OCI-LY3 (cell line): ENCODE measurements at regions not wholly inside any gene's neighbourhood (a gene's known extent, or its start where the extent isn't known, plus 50 kb on each side); places are given as distances from the start of the nearest gene placed in this dataset.

Experiments
- H2AFZ ChIP-seq: fragments of 200-600, 300-600 bp; shearing (Covaris generic); 2 replicates; pipeline ENCODE4 v1.6.0; 2014; ENCODE audit warnings: antibody characterized with exemption, low read depth, low read length
- H3K27ac ChIP-seq: fragments of 200-600, 300-600 bp; sonication (generic); 2 replicates; pipeline ENCODE4 v1.5.1; 2014; ENCODE audit warnings: mild to moderate bottlenecking, low read length, moderate library complexity, mixed read lengths
- H3K27me3 ChIP-seq: fragments of 200-600, 300-600 bp; sonication (generic); 2 replicates; pipeline ENCODE4 v1.6.1; 2014; ENCODE audit warnings: low read depth, low read length, mixed read lengths
- H3K36me3 ChIP-seq: fragments of 200-600, 300-600 bp; sonication (generic); replicated peaks from 2 replicates; pipeline ENCODE3; 2014; ENCODE audit warnings: low read depth, low read length, mixed read lengths
- H3K4me1 ChIP-seq: fragments of 300-600, 200-600 bp; sonication (generic); 2 replicates; pipeline ENCODE4 v1.6.1; 2014; ENCODE audit warnings: low read length, mixed read lengths
- H3K4me2 ChIP-seq: fragments of 200-600, 300-600 bp; sonication (generic); 2 replicates; pipeline ENCODE4 v1.6.1; 2014; ENCODE audit warnings: low read length, mixed read lengths
- H3K4me3 ChIP-seq: fragments of 300-600, 200-600 bp; sonication (generic); 2 replicates; pipeline ENCODE4 v1.5.1; 2014; ENCODE audit warnings: antibody characterized with exemption, mild to moderate bottlenecking, low read length, moderate library complexity
- H3K79me2 ChIP-seq: fragments of 300-600, 200-600 bp; shearing (Covaris generic); 2 replicates; pipeline ENCODE4 v1.6.1; 2014; ENCODE audit warnings: mild to moderate bottlenecking, low read length, mixed read lengths
- H3K9ac ChIP-seq: fragments of 300-600, 200-600 bp; shearing (Covaris generic); 2 replicates; pipeline ENCODE4 v1.6.0; 2014; ENCODE audit warnings: mild to moderate bottlenecking, low read length, moderate library complexity
- H3K9me3 ChIP-seq: fragments of 200-600, 300-600 bp; shearing (Covaris generic); 2 replicates; pipeline ENCODE4 v1.6.1; 2014; ENCODE audit warnings: low read length, mixed read lengths; ENCODE audit not compliant: insufficient read depth
- H4K20me1 ChIP-seq: fragments of 200-600, 300-600 bp; sonication (generic); 2 replicates; pipeline ENCODE4 v1.6.1; 2016; ENCODE audit warnings: low read length, mixed read lengths; ENCODE audit not compliant: insufficient read depth
- CTCF ChIP-seq: fragments of 200-600, 300-600 bp; sonication (generic); IDR thresholded peaks from 2 replicates; pipeline ENCODE4 v1.5.1; 2014; ENCODE audit warnings: antibody characterized with exemption, low read length, low read depth
- EZH2phosphoT487 ChIP-seq: fragments of 200-600 bp; shearing (Covaris generic); IDR thresholded peaks from 2 replicates; pipeline ENCODE4 v1.6.1; 2018; ENCODE audit warnings: antibody characterized with exemption, mixed run types, low read depth

DNA sequence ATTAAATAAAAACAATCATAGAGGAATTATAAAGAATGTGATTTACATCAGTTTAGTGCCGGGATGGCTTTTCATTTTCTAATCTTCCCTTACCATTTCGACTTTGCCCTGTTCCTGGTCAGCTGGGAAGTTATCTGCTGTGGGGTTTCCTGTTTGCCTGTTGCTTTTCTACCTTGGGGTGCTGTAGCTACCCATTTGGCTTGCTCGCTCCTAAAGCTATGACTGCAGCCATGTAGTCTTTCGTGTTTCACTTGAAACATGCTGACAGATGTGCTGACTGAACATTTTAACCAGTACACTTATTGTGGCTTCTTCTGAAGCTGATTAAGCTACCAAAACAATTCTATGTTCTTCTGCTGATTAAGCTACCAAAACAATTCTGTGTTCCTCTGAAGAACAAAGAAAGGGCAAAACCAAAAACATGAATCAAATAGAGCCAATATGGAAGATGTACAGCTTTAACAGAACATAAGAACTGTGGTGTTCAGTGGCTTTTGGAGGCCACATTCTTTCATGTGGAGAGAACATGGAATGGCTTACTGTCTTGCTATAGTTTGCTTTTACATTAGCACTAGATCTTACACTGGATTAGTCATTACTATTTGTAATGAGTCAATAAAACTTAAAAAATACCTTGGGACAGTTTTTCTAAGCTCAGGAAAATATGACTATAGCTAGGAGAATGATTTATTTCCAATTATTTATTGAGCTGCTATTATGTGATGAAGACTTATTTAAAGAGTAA, 440.4 kb downstream of the SPRY1 start:
- TF ChIP-seq CTCF (no peak), EZH2phosphoT487 (no peak)
- H3K27ac ChIP-seq: no peak overlapping the region
- no peak overlapping the region for H2AFZ ChIP-seq
- H3K4me2 ChIP-seq: no peak overlapping the region
- H4K20me1 ChIP-seq: no peaks in the 10 kb centered on the region
- H3K27me3 ChIP-seq: no peaks in the 10 kb centered on the region
- H3K9ac ChIP-seq: no peak overlapping the region
- H3K4me1 ChIP-seq: no peaks in the 10 kb centered on the region
- H3K9me3 ChIP-seq: no peaks in the 10 kb centered on the region
- no peaks in the 10 kb centered on the region for H3K36me3 ChIP-seq
- H3K4me3 ChIP-seq: no peak overlapping the region
- H3K79me2 ChIP-seq: no peaks in the 10 kb centered on the region

GRCh38 chr4:123838474-123838873, 441.9 kb downstream of the SPRY1 start:
- H3K9me3 ChIP-seq: no peaks in the 10 kb centered on the region
- TF ChIP-seq EZH2phosphoT487: no peak
- no peak for TF ChIP-seq CTCF
- H3K27me3 ChIP-seq: no peaks in the 10 kb centered on the region
- no peak overlapping the region for H3K9ac ChIP-seq
- no peak overlapping the region for H3K4me2 ChIP-seq
- no peaks in the 10 kb centered on the region for H3K79me2 ChIP-seq
- H3K4me1 ChIP-seq: no peaks in the 10 kb centered on the region
- H3K27ac ChIP-seq: no peak overlapping the region
- no peaks in the 10 kb centered on the region for H3K36me3 ChIP-seq
- no peak overlapping the region for H2AFZ ChIP-seq
- no peaks in the 10 kb centered on the region for H4K20me1 ChIP-seq
- H3K4me3 ChIP-seq: no peak overlapping the region

- Histone ChIP-seq H3K79me2 (no peaks in the 10 kb centered on the region), H3K36me3 (no peaks in the 10 kb centered on the region), H3K27ac (no peak overlapping the region), H3K9ac (no peak overlapping the region), H3K4me2 (no peak overlapping the region), H4K20me1 (no peaks in the 10 kb centered on the region), H3K9me3 (no peaks in the 10 kb centered on the region), H3K27me3 (no peaks in the 10 kb centered on the region), H2AFZ (no peak overlapping the region), H3K4me1 (no peaks in the 10 kb centered on the region), H3K4me3 (no peak overlapping the region)
- TF ChIP-seq CTCF (no peak), EZH2phosphoT487 (no peak)
Observed at GRCh38 chr4:123840197-123840596, 443.6 kb downstream of the SPRY1 start.

DNA sequence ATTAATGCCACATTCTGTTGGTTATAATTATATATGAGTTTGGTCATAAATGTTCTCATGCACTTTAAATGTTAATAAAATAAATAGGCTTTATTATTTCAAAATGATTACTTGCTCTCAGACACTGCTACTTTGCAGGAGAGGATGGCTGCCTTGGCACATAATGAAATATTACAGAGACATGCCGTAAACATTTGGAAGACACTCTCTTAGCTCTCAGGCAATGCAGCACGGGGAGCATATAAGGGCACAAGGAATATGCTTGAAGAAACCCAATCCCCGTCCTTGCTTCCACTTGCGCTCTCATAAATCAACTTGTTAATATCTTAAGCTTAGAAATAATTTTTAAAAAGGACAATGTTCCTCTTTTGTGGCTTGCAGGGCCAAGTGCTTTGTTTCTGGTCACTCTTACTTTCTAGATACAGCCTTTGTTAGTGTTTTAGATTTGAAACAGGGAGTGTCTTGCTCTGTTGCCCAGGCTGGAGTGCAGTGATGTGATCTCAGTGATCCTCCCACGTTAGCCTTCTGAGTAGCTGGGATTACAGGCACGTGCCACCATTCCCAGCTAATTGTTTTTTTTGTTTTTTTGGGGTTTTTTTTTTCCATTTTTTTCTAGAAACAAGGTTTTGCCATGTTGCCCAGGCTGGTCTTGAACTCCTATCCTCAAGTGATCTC, 445.0 kb downstream of the SPRY1 start:
- Histone ChIP-seq H3K4me3 (no peak overlapping the region), H4K20me1 (no peaks in the 10 kb centered on the region), H2AFZ (no peak overlapping the region), H3K4me2 (no peak overlapping the region), H3K9ac (no peak overlapping the region), H3K27me3 (no peaks in the 10 kb centered on the region), H3K36me3 (no peaks in the 10 kb centered on the region), H3K27ac (no peak overlapping the region), H3K4me1 (no peaks in the 10 kb centered on the region), H3K79me2 (no peaks in the 10 kb centered on the region), H3K9me3 (no peaks in the 10 kb centered on the region)
- TF ChIP-seq EZH2phosphoT487: no peak
- TF ChIP-seq CTCF: no peak
